Thyroid gland (tissue), 4 donors: ENCODE measurements at regions not wholly inside any gene's neighbourhood (a gene's known extent, or its start where the extent isn't known, plus 50 kb on each side); places are given as distances from the start of the nearest gene placed in this dataset.

Experiments used
- POLR2A ChIP-seq, 2 donors: fragments of 450-650 bp; IDR thresholded peaks; one replicate each; pipeline ENCODE4 v1.6.1; 2017; ENCODE audit warnings: antibody characterized with exemption in 2 of 2, mild to moderate bottlenecking in 2 of 2, moderate library complexity in 1 of 2
- TF ChIP-seq, protein P1 (sequence below), 6 experiments: fragments of 200-600 bp in 3 of 6; fragments of 450-650 bp in 3 of 6; sonication (generic) in 3 of 6; IDR thresholded peaks; one replicate each; pipeline ENCODE4 v1.5.1; 2016 to 2019; ENCODE audit warnings: antibody characterized with exemption in 6 of 6, mild to moderate bottlenecking in 2 of 6, inconsistent platforms in 1 of 6, moderate library complexity in 1 of 6

DNA sequence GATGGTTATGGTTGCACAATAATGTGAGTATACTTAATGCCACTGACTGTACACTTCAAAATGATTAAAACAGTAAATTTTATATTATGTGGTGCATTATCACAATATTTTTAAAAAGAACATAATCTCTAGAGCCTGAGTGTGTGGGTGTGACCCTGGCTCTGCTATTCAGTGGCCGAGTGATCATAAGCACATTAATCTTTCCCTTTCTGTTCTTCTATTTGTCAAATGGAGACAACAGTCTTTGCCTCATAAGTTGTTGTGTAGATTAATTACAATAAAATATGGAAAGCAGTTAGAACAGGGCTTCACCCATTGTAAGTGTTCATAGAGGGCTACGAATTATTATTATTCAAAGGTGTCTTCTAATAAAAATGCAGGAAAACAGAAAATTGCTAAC, 548.6 kb downstream of the HTR1B start:
- TF ChIP-seq, protein P1, sequence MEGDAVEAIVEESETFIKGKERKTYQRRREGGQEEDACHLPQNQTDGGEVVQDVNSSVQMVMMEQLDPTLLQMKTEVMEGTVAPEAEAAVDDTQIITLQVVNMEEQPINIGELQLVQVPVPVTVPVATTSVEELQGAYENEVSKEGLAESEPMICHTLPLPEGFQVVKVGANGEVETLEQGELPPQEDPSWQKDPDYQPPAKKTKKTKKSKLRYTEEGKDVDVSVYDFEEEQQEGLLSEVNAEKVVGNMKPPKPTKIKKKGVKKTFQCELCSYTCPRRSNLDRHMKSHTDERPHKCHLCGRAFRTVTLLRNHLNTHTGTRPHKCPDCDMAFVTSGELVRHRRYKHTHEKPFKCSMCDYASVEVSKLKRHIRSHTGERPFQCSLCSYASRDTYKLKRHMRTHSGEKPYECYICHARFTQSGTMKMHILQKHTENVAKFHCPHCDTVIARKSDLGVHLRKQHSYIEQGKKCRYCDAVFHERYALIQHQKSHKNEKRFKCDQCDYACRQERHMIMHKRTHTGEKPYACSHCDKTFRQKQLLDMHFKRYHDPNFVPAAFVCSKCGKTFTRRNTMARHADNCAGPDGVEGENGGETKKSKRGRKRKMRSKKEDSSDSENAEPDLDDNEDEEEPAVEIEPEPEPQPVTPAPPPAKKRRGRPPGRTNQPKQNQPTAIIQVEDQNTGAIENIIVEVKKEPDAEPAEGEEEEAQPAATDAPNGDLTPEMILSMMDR (IDR thresholded peaks at IDR 0.05) = no peak
- no peak for TF ChIP-seq POLR2A (IDR thresholded peaks at IDR 0.05)
